Activated CD8-positive, alpha-beta memory T cell treated with anti-CD3 and anti-CD28 coated beads, Interleukin-2, amount 10 ng/mL, durations not matched to agents 7 days and 5 days (primary cell): ENCODE measurements at regions not wholly inside any gene's neighbourhood (a gene's known extent, or its start where the extent isn't known, plus 50 kb on each side); places are given as distances from the start of the nearest gene placed in this dataset.
A peak's percentile ranks its signal among the peaks of the same experiment; 100 is the strongest.
"Not testable (repeated sequence)": the region's sequence is repeated elsewhere in the genome, so short reads cannot be mapped to it uniquely, and the experiment has no call there.

Source experiments
- ATAC-seq: fragments of 150-1000 bp; cut with Tn5 transposase; one replicate; pipeline ENCODE4 v1.10.0; 2021; ENCODE audit warnings: moderate library complexity
- CTCF ChIA-PET: fragments of 350-600 bp; sonication (Branson Sonifier 250); formaldehyde crosslinking; loops from one replicate; lab custom pipeline; 2021; ENCODE audit warnings: antibody characterized with exemption; lab: Charles Lee
- DNase-seq: peaks from one replicate; pipeline ENCODE4 v3.0.0-alpha.2; 2020
- H3K27ac Mint-ChIP-seq: one replicate; pipeline ENCODE4 v1.8.0; 2021; ENCODE audit warnings: mild to moderate bottlenecking, mixed read lengths
- H3K27me3 Mint-ChIP-seq: one replicate; pipeline ENCODE4 v1.8.0; 2021; ENCODE audit warnings: mixed read lengths
- H3K36me3 Mint-ChIP-seq: one replicate; pipeline ENCODE4 v1.8.0; 2021; ENCODE audit warnings: mild to moderate bottlenecking, mixed read lengths
- H3K4me1 Mint-ChIP-seq: one replicate; pipeline ENCODE4 v1.8.0; 2021; ENCODE audit warnings: mixed read lengths
- H3K4me3 Mint-ChIP-seq: one replicate; pipeline ENCODE4 v1.8.0; 2021; ENCODE audit warnings: mild to moderate bottlenecking, moderate library complexity, mixed read lengths
- H3K9me3 Mint-ChIP-seq: one replicate; pipeline ENCODE4 v1.8.0; 2022; ENCODE audit warnings: low read depth, mixed read lengths

GRCh38 chr5:7289634-7290033 is 106.3 kb upstream of the ADCY2 start:
- H3K4me3 Mint-ChIP-seq, DNase-seq, CTCF ChIA-PET, H3K36me3 Mint-ChIP-seq, H3K27me3 Mint-ChIP-seq, H3K4me1 Mint-ChIP-seq, H3K9me3 Mint-ChIP-seq, ATAC-seq, H3K27ac Mint-ChIP-seq: not testable (repeated sequence)

GRCh38 chr5:7297821-7298220 is 98.1 kb upstream of the ADCY2 start:
- not testable (repeated sequence) for H3K36me3 Mint-ChIP-seq

GRCh38 chr5:7299731-7300130 is 96.2 kb upstream of the ADCY2 start:
- DNase-seq, H3K27me3 Mint-ChIP-seq, H3K4me1 Mint-ChIP-seq, CTCF ChIA-PET, ATAC-seq, H3K9me3 Mint-ChIP-seq, H3K36me3 Mint-ChIP-seq, H3K4me3 Mint-ChIP-seq, H3K27ac Mint-ChIP-seq: not testable (repeated sequence)

More at GRCh38 chr5:7297821-7298220, 98.1 kb upstream of the ADCY2 start:
- H3K4me1 Mint-ChIP-seq, DNase-seq, ATAC-seq, CTCF ChIA-PET, H3K27me3 Mint-ChIP-seq, H3K4me3 Mint-ChIP-seq, H3K27ac Mint-ChIP-seq, H3K9me3 Mint-ChIP-seq: not testable (repeated sequence)

DNA sequence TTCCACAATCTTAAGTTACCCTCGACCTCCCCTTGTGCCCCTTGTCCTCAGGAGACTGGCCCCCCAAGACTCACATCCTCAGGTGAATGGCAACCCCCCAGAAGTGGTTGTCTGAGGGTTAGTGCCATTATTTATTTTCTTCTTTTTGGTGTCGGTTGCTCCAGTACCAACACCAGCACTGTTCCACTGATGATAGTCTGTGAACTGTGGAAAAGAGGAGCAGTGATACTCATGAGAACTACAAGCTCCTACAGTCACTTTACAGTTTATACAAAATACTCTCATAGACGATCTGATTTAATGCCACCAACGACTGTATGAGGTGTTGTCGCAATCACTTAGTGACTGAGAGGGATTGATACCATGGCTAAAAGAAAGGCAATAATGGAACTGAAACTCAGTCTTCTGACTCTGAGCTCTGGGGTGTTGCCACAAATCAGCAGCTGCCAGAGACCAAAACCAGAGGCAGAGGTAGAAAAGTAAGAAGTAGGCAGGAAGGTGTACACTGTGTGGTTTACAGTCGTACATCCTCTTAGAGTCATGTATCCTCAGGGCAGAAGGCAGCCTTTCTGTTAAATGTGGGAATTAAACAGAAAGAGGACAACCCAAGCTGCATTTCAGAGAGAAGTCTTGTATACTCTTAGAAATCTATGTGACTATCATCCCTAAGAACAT is 90.8 kb upstream of the ADCY2 start:
- H3K4me3 Mint-ChIP-seq, H3K36me3 Mint-ChIP-seq, H3K27me3 Mint-ChIP-seq, H3K4me1 Mint-ChIP-seq, H3K9me3 Mint-ChIP-seq, DNase-seq, H3K27ac Mint-ChIP-seq, CTCF ChIA-PET: not testable (repeated sequence)
- ATAC-seq: peak; percentile 51

DNA sequence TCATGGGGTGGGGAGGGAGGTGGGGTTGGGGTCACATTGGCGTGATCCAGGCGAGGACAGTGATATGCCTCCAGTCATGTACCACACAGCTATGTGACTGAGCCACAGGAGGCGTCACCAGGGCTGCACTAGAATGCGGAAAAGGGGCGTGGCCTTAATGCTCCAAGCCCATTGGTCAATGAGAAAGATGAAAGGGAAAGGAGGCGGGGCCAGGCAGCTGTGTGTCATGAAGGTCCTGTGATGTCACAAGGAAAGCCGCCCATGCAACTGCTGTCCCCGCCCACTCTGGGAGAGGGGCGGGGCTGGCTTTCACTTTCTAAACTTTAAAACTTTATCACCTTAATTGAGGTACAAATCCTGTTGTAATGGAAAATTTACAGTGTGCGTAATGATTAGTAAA is 89.4 kb upstream of the ADCY2 start:
- H3K9me3 Mint-ChIP-seq, H3K27ac Mint-ChIP-seq, ATAC-seq, H3K4me1 Mint-ChIP-seq, CTCF ChIA-PET, DNase-seq, H3K4me3 Mint-ChIP-seq, H3K36me3 Mint-ChIP-seq, H3K27me3 Mint-ChIP-seq: not testable (repeated sequence)

- ATAC-seq, H3K27ac Mint-ChIP-seq, H3K4me1 Mint-ChIP-seq, H3K4me3 Mint-ChIP-seq, CTCF ChIA-PET, DNase-seq, H3K27me3 Mint-ChIP-seq, H3K36me3 Mint-ChIP-seq, H3K9me3 Mint-ChIP-seq: not testable (repeated sequence)
Observed at GRCh38 chr5:7307709-7308108, 88.2 kb upstream of the ADCY2 start.

GRCh38 chr5:7309715-7310114 is 86.2 kb upstream of the ADCY2 start:
- H3K4me1 Mint-ChIP-seq, CTCF ChIA-PET, ATAC-seq, H3K27ac Mint-ChIP-seq, H3K9me3 Mint-ChIP-seq, H3K4me3 Mint-ChIP-seq, H3K27me3 Mint-ChIP-seq, H3K36me3 Mint-ChIP-seq, DNase-seq: not testable (repeated sequence)

GRCh38 chr5:7310656-7311055 is 85.3 kb upstream of the ADCY2 start:
- ATAC-seq, H3K36me3 Mint-ChIP-seq, H3K27ac Mint-ChIP-seq, CTCF ChIA-PET, H3K4me1 Mint-ChIP-seq, H3K27me3 Mint-ChIP-seq, DNase-seq, H3K9me3 Mint-ChIP-seq, H3K4me3 Mint-ChIP-seq: not testable (repeated sequence)

GRCh38 chr5:7315118-7315517 is 80.8 kb upstream of the ADCY2 start:
- Mint-ChIP-seq H3K9me3 (no peaks in the 10 kb centered on the region), H3K4me3 (no peak overlapping the region), H3K27me3 (no peaks in the 10 kb centered on the region), H3K36me3 (no peaks in the 10 kb centered on the region), H3K4me1 (no peaks in the 10 kb centered on the region), H3K27ac (no peak overlapping the region)
- DNase-seq (no peak), ATAC-seq (no peak)
- CTCF ChIA-PET: no interaction called here

- Mint-ChIP-seq H3K9me3 (no peaks in the 10 kb centered on the region), H3K36me3 (no peaks in the 10 kb centered on the region), H3K27me3 (no peaks in the 10 kb centered on the region), H3K4me1 (no peaks in the 10 kb centered on the region), H3K27ac (no peak overlapping the region), H3K4me3 (no peak overlapping the region)
- no peak for ATAC-seq
- CTCF ChIA-PET: no interaction called here
- DNase-seq: no peak
Observed at GRCh38 chr5:7317751-7318150, 78.2 kb upstream of the ADCY2 start.

DNA sequence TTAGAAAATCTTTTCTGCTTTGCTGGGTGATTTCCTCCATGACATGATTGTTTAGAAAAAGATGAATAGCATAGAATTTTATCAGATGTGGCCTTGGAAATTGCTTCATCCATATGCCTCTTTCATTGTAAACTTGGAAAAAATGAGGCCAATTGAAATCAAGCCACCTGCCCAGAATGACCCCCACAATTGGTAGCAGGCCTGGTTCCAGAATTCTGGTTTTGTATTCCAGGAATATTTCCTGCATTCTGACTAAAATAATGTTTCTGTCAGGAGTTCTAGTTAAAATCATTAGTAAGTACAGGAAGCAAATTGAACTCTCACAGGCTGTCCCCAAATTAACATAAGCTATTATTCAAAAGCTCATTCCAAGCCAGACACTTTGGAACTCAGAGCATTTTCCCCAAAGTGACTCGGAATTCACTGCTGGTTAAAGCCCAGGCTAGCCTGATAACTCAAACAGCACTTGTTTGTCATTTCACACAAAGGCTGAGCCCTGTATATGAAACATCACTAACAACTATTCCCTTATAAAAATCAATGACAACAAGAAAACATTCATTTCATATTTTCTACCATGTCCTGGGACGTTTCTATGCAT is 75.1 kb upstream of the ADCY2 start:
- Mint-ChIP-seq H3K36me3 (no peaks in the 10 kb centered on the region), H3K4me1 (no peaks in the 10 kb centered on the region), H3K27me3 (no peaks in the 10 kb centered on the region), H3K27ac (no peak overlapping the region), H3K9me3 (no peaks in the 10 kb centered on the region), H3K4me3 (no peak overlapping the region)
- ATAC-seq (no peak), DNase-seq (no peak)
- CTCF ChIA-PET: no interaction called here

GRCh38 chr5:7321724-7322123 is 74.2 kb upstream of the ADCY2 start:
- H3K36me3 Mint-ChIP-seq: no peaks in the 10 kb centered on the region
- no peak overlapping the region for H3K27ac Mint-ChIP-seq
- ATAC-seq (no peak), DNase-seq (no peak)
- H3K4me3 Mint-ChIP-seq: no peak overlapping the region
- CTCF ChIA-PET: no interaction called here
- no peaks in the 10 kb centered on the region for H3K27me3 Mint-ChIP-seq
- no peaks in the 10 kb centered on the region for H3K4me1 Mint-ChIP-seq
- H3K9me3 Mint-ChIP-seq: no peaks in the 10 kb centered on the region

GRCh38 chr5:7324919-7325318 is 71.0 kb upstream of the ADCY2 start:
- H3K4me3 Mint-ChIP-seq: no peak overlapping the region
- no peaks in the 10 kb centered on the region for H3K9me3 Mint-ChIP-seq
- CTCF ChIA-PET: no interaction called here
- H3K4me1 Mint-ChIP-seq: no peaks in the 10 kb centered on the region
- H3K27ac Mint-ChIP-seq: no peak overlapping the region
- H3K36me3 Mint-ChIP-seq: no peaks in the 10 kb centered on the region
- no peak for DNase-seq
- ATAC-seq: no peak
- H3K27me3 Mint-ChIP-seq: no peaks in the 10 kb centered on the region

DNA sequence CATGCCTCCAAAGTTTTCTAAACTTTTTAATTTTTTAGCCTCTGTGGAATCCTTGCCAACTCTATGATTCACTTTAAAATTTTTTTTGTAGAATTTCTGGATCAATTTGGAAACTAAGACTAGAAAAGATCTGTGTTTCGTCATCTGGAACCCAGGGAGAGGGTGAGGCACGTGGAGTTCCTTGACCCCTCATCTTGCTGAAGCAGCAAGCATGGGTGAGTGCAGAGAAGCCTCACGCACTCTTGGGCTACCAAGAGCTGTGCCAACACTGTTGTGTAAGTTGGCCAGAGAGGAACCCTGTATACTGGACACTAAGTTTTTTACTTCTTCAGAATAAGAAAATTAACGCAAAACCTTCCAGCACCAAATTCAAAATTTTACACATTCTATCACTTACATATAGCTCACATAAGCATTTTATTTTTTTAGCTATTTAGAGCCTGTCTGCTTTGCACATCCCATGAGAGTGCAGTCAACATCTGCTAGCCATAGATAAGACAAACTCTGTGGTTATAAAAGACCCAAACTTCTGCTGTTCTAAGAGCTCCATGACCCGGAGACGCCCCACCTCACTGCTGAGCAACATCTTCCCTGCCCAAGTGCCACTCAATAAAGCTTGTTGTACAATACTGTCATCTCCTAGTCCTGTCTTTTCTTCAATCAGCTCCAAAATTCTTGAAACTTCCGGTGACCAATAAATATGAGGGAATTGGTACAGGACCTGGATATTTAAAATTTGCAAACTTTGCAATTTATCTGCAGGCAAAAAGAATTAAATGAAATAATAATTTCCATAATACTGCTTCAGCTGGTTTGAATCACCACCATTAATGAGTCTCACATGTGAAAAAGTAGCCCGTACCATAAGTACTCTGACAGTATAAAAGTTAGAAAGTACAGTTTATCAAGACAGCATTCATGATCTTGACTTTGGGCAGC is 69.7 kb upstream of the ADCY2 start:
- CTCF ChIA-PET: no interaction called here
- no peaks in the 10 kb centered on the region for H3K27me3 Mint-ChIP-seq
- H3K9me3 Mint-ChIP-seq: no peaks in the 10 kb centered on the region
- no peak overlapping the region for H3K27ac Mint-ChIP-seq
- no peaks in the 10 kb centered on the region for H3K36me3 Mint-ChIP-seq
- no peak overlapping the region for H3K4me3 Mint-ChIP-seq
- ATAC-seq: no peak
- DNase-seq: no peak
- H3K4me1 Mint-ChIP-seq: no peaks in the 10 kb centered on the region
